WTC11 (cell line): ENCODE measurements at regions not wholly inside any gene's neighbourhood (a gene's known extent, or its start where the extent isn't known, plus 50 kb on each side); places are given as distances from the start of the nearest gene placed in this dataset.
A peak's percentile ranks its signal among the peaks of the same experiment; 100 is the strongest.

Source experiments
- ATAC-seq: fragments of 200-7000 bp; cut with Tn5 transposase; 2 replicates; pipeline ENCODE4 v1.10.0; 2021; ENCODE audit warnings: mild to moderate bottlenecking, moderate library complexity
- CTCF ChIA-PET: fragments of 300-600 bp; sonication (Branson Sonifier 250); formaldehyde crosslinking; loops from one replicate; lab custom pipeline; 2021; ENCODE audit warnings: antibody characterized with exemption; lab: Charles Lee
- POLR2A ChIA-PET: fragments of 350-600 bp; sonication (Branson Sonifier 250); formaldehyde crosslinking; loops from one replicate; lab custom pipeline; 2021; ENCODE audit warnings: antibody characterized with exemption; lab: Charles Lee
- DNase-seq: peaks from one replicate; pipeline ENCODE4 v3.0.0; 2021; ENCODE audit warnings: low spot score
- H3K27ac Mint-ChIP-seq: 2 replicates; pipeline ENCODE4 v1.8.0; 2021; ENCODE audit warnings: mixed read lengths
- H3K27me3 Mint-ChIP-seq: 2 replicates; pipeline ENCODE4 v1.8.0; 2021; ENCODE audit warnings: low read depth, mild to moderate bottlenecking, moderate library complexity, mixed read lengths
- H3K36me3 Mint-ChIP-seq: 2 replicates; pipeline ENCODE4 v1.8.0; 2021; ENCODE audit warnings: mixed read lengths
- H3K4me1 Mint-ChIP-seq: 2 replicates; pipeline ENCODE4 v1.8.0; 2022; ENCODE audit warnings: mixed read lengths
- H3K4me3 Mint-ChIP-seq: 2 replicates; pipeline ENCODE4 v1.8.0; 2021; ENCODE audit warnings: mild to moderate bottlenecking, moderate library complexity, mixed read lengths
- H3K9me3 Mint-ChIP-seq: 2 replicates; pipeline ENCODE4 v1.8.0; 2021; ENCODE audit warnings: mixed read lengths
- ARID4B ChIP-seq: sonication (generic); formaldehyde crosslinking; IDR thresholded peaks from 2 replicates; pipeline ENCODE4 v1.8.0; 2023; ENCODE audit warnings: missing genetic modification reagents, mild to moderate bottlenecking, borderline replicate concordance
- CTCF ChIP-seq: fragments of 200-600 bp; IDR thresholded peaks from 2 replicates; pipeline ENCODE4 v1.8.0; 2022; ENCODE audit warnings: antibody characterized with exemption
- E2F1 ChIP-seq: sonication (generic); formaldehyde crosslinking; IDR thresholded peaks from 2 replicates; pipeline ENCODE4 v1.8.0; 2022; ENCODE audit warnings: mild to moderate bottlenecking, missing genetic modification reagents
- IRF2 ChIP-seq: sonication (generic); formaldehyde crosslinking; IDR thresholded peaks from 2 replicates; pipeline ENCODE4 v1.8.0; 2022; ENCODE audit warnings: low read depth, missing genetic modification reagents, borderline replicate concordance
- NR2C2 ChIP-seq: sonication (generic); formaldehyde crosslinking; IDR thresholded peaks from 2 replicates; pipeline ENCODE4 v1.8.0; 2022; ENCODE audit warnings: mild to moderate bottlenecking, missing genetic modification reagents
- SP1 ChIP-seq: sonication (generic); formaldehyde crosslinking; conservative IDR thresholded peaks from 2 replicates; pipeline ENCODE4 v1.8.1; 2022; ENCODE audit warnings: missing genetic modification reagents
- USF2 ChIP-seq: sonication (generic); formaldehyde crosslinking; IDR thresholded peaks from 2 replicates; pipeline ENCODE4 v1.8.1; 2023; ENCODE audit warnings: mild to moderate bottlenecking, missing genetic modification reagents, moderate library complexity
- ZBTB43 ChIP-seq: sonication (generic); formaldehyde crosslinking; IDR thresholded peaks from 2 replicates; pipeline ENCODE4 v1.8.1; 2023; ENCODE audit warnings: mild to moderate bottlenecking, missing genetic modification reagents

GRCh38 chr20:61042506-61043385 lies 209.3 kb upstream of the CDH4 start (continued):
- TF ChIP-seq CTCF, result no peak
- no peak for TF ChIP-seq SP1 (CRISPR knock-in tag)
- no peak for TF ChIP-seq ZBTB43 (CRISPR knock-in tag)
- no peak for TF ChIP-seq NR2C2 (CRISPR knock-in tag)

- H3K36me3 Mint-ChIP-seq, result peaks cover 3% of the 10 kb centered on the region; the same call in 1 of the 2 replicates
- no peak for TF ChIP-seq IRF2 (CRISPR knock-in tag)
- no peak for TF ChIP-seq USF2 (CRISPR knock-in tag)
- no peak for TF ChIP-seq ARID4B (CRISPR knock-in tag)
- no peak for TF ChIP-seq E2F1 (CRISPR knock-in tag)
- CTCF ChIA-PET, result interaction anchor here (0.9 to 1.7 kb wide), 2 partner anchors 78 to 192 kb away, joined by 7 to 8 read pairs; no protein-coding TSS in a partner anchor
- DNase-seq (no peak), ATAC-seq (no peak)
- no peak overlapping the region for H3K4me3 Mint-ChIP-seq
- POLR2A ChIA-PET, result no interaction called here
- H3K9me3 Mint-ChIP-seq, result peaks cover 9% of the 10 kb centered on the region
- H3K4me1 Mint-ChIP-seq, result no peaks in the 10 kb centered on the region
- peaks cover 57% of the 10 kb centered on the region for H3K27me3 Mint-ChIP-seq
- no peak overlapping the region for H3K27ac Mint-ChIP-seq
Observed at GRCh38 chr20:61043681-61044080, 208.4 kb upstream of the CDH4 start.

- peak; percentile 43 for DNase-seq
- no peak overlapping the region for H3K27ac Mint-ChIP-seq
- CTCF ChIA-PET, result interaction anchor here (0.6 to 1.7 kb wide), 6 partner anchors 50 to 218 kb away, joined by 3 to 8 read pairs (median 3); no protein-coding TSS in a partner anchor
- TF ChIP-seq CTCF, result 0 out of 2 replicates have a peak, but pooled peaks have one; percentile 18
- TF ChIP-seq E2F1 (CRISPR knock-in tag), result no peak
- POLR2A ChIA-PET, result no interaction called here
- peaks cover 5% of the 10 kb centered on the region; the same call in 1 of the 2 replicates for H3K36me3 Mint-ChIP-seq
- peak; percentile 69 for ATAC-seq
- peaks cover 58% of the 10 kb centered on the region for H3K27me3 Mint-ChIP-seq
- H3K4me1 Mint-ChIP-seq, result no peaks in the 10 kb centered on the region
- no peak overlapping the region for H3K4me3 Mint-ChIP-seq
- peaks cover 12% of the 10 kb centered on the region for H3K9me3 Mint-ChIP-seq
Observed at GRCh38 chr20:61044499-61044898, 207.6 kb upstream of the CDH4 start.
